Left hindlimb (tissue), 1 donor: ENCODE measurements at regions not wholly inside any gene's neighbourhood (a gene's known extent, or its start where the extent isn't known, plus 50 kb on each side); places are given as distances from the start of the nearest gene placed in this dataset.
"Not testable (repeated sequence)": the region's sequence is repeated elsewhere in the genome, so short reads cannot be mapped to it uniquely, and the experiment has no call there.

ENCODE experiments used
- DNase-seq: peaks from one replicate; pipeline ENCODE4 v3.0.0-alpha.2; 2018

DNA sequence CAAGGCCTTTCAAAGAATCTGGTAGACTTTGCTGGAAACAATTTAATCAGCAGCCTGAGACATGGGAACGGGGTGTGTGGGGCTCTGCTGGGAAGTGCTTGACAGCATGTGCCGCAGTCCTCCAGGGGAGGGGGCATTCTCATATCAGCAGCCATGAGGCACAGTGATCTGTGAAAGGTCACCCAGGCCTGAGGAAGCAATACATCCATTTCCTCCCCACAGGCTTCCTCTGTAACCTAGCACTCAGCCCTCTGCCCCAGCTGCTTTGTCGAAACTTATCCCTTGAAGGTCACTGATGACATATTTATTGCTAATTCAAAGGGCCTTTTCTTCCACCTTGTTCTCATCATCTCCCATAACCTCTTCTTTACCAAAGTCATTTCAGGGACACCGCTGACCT lies 103.3 kb downstream of the TNFAIP3 start:
- DNase-seq = no peak

DNA sequence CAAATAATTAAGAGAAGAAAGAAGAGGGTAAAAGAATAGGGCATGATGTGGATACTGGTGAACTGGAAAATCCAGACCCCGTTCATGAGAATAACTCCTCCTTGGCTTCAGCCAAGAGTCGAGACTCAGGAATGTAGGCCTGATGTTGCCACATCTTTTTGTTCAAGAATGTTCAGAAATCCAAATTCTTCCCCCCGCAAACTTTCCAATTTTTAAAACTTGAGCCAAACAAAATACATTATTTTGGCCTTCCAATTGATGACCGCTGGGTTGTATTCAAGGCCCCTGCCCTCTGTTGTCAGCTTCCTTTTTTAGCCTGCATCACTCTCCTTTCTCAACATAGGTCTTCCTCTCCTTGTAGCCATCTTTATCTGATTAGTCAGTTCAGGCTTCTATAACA lies 106.1 kb downstream of the TNFAIP3 start:
- no peak for DNase-seq

DNA sequence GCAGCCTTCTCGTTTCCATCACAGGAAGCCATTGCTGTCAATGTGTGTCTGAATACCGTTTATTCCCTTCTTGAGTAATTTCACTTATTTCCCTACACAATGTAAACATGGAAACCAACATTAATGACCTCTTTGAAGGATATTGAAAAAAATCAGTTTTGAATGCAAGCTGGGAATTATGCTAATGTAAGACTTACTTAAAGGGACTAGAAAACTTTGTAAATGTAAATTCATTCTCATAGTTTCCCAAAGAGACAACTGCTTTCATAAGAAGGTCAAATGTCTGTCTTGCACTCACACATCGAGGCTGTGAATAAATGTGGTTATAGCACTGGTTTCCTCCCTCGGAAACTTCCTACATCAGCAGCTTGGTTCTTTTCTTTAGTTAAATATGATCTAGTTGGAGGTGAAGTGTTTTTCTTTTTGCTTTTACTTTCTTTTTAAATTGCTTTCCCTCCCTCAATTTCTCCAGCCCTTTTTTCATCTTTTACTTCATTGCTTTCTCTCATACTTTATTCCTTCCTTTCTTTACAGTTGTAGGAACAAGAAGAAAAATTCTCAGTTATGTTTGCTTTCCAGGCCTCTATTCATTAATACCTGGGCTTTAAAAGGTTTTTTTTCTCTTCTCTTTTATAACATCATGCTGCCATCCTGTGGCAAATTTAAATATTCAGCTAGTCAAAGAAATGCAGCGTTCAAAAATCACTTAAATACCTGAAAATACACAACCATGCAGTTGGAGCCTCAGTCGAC lies 108.3 kb downstream of the TNFAIP3 start:
- DNase-seq = no peak

DNA sequence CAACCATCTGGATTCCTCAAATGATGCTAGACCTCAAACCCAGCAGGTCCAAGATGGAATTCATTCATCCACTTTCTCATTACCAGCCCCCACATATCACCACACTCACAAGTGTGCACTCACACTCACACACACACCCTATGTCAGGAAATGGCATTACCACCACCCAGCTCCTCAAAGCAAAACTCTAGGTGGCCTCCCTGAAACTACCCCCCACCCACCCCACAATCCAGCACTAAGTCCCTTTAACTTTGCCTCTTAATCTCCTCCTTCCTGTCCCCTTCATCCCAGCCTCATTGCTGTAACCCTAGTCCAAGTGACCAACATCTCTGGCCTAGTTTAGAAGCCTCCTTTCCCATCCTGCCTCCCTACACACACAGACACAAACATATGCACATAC lies 109.4 kb downstream of the TNFAIP3 start:
- DNase-seq = no peak

DNA sequence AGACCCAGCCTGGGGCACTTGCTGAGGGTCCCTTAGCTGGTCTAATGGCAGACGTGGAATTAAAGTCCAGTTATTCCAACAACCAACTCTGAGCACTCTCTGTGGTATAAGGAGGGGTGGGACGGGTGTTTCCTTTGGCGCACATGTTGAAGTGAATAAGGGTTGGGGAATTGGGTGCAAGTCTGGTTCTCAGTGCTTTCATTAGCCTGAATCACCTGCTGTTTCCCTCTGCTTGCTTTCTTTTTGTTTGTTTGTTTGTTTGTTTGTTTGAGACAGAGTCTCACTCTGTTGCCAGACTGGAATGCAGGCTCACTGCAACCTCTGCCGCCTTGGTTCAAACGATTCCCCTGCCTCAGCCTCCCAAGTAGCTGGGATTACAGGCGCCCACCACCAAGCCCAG lies 110.1 kb downstream of the TNFAIP3 start:
- DNase-seq = no peak

DNA sequence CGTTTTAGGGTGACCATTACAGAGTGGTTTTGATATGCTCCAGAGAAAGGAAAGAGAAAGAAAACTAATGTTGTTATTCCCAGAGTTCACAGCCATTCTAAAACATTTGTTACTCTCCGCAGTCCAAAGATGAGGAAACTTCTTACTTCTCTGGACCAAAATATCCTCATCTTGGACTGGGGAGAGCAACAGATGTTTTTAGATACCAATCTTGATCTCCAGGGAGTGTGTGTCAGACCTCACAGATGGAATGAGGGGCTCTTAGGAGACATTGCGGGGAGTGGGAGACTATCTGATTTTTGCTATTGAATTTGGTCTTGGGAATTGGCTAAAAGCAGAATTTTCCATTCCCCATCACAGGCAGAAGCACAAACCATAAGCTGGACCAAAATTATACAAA lies 110.8 kb downstream of the TNFAIP3 start:
- no peak for DNase-seq

DNA sequence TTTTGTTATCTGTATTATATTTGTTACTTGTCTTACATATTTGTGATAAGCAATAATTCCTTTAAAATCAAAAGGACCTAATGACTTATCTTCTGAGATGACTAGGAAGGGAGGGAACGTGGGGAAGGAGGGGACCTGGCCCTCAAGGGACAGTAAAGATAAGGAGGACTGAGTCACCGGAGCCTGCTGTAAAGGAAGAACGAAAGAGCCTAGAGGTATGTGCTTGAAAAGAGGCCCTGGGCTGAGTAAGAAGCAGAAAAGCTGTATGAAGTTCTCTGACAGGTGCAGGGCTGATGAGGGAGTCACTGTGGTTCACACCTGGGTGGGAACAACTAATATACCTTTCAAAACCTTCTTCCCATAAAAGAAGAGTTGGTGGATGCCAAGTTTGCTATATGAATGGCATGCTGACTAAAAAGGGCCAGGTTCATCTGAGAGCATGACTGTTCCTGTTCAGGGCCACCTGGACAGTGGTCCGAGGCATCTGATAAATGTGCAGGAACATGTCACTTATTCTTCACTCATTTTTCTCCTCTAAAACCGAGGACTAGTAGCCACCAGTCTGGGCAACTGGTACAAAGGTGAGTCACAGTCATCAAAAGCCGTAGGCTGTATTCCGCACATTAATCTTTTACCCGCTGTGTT lies 111.3 kb downstream of the TNFAIP3 start:
- DNase-seq = no peak

DNA sequence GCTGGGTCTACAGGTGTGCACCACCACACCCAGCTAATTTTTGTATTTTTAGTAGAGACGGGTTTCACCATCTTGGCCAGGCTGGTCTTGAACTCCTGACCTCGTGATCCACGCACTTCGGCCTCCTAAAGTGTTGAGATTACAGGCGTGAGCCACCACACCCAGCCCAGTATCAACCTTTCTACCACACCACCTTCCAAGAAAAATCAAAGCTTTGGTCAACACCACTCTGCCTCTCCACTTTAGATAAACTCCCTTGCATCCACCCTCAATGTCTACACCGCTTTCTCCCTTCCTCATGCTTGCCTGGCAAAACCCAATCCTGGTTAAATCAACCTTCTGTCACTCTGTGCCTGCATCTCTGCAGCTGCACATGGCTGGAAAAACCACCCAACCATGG lies 112.2 kb downstream of the TNFAIP3 start:
- not testable (repeated sequence) for DNase-seq

DNA sequence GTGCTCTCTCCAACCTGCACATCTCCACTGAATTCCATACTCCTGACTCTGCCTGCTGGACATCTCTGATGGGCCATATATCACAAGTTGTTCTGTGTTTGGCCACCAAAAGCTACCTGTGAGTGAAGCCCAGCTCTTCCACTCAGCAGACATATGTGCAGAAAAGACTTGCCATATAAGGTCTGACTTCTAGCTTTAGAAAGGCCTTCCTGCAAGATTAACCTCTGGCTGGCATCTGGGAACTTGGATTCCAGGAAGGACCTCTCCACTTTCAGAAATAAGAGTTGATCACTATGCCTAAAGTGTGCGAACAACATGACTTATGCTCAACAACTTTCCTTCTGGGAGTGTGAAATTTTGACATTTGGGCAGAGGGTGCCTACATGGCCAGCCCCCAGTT lies 113.7 kb downstream of the TNFAIP3 start:
- DNase-seq = no peak

DNA sequence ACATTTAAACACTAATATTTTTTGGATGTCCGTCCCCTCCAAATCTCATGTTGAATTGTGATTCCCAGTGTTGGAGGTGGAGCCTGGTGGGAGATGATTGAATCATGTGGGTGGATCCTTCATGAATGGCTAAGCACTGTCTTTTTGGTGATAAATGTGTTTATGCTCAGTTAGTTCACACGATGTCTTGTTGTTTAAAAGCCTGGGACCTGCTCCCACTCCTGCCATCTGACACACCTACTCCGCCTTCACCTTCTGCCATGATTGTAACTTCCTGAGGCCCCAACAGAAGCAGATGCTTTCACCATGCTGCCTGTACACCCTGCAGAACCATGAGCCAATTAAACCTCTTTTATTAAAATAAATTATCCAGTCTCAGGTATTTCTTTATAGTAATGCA lies 114.7 kb downstream of the TNFAIP3 start:
- DNase-seq = no peak

DNA sequence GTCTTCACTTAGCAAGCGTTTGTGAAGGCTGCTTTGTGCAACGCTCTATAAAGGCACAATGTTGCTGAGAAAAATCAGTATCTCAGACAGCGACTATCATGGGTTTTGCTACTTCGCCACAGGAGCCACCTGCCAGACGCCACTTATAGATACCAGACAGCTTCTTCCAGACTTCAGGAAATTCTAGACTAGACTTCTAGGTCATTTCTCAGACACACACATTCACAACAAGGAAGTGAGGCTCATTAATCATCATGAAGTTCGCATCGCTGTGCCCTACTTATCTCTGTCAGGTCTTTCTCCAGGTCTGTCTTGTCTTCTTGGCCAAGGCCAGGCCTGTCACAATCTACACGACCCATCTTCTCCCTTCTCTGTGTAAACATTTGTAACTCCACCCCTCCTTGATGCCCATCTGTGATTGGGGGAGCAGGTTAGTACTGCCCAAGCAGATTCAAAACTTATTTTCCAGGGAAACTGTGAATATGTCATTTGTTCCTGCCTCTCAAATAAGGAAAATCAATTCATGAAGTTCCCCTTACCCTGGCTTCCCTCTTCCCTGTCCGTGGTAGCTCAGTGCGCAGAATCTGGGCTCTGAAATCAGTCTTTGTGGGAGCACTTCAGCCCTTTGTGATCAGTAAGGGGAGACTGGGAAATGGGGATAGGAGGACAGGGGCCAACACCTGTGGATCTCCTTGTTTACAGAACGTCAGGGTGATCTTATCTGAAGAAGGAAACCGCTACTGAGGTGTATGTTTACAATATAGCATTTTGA lies 115.5 kb downstream of the TNFAIP3 start:
- no peak for DNase-seq

DNA sequence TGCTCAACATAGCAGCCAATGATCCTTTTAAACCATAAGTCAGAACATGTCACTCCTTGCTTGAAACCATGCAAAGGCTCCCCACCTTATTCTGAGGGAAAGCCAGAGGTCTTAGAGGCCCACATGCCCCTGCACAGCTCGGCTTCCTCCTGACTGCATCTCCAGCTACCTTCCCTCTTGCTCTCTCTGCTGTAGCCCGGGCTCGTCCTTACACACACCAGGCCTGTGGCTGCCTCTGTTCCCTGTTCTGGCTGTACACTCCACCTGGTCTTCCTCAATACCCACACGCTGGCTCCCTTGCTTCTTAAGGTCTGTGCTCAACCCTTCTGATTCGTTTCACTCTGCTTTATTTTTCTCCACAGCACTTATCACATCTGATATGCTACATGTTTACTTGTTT lies 116.2 kb downstream of the TNFAIP3 start:
- DNase-seq = no peak

DNA sequence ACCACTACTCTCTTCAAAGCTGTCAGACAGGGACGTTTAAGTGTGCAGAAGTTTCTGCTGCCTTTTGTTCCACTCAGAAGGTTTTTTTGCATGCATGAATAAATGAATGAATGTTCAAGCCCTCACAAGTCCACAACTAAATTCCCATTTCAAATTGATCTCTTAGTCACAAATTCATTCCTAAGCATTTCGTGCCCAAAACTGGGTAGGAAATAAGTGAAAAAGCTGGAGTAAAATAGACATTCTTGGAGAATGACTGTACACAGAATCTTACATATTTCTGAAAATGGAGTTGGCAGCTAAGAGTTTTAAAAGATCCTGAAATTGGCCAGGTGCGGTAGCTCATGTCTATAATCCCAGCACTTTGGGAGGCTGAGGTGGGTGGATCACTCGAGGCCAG lies 117.6 kb downstream of the PERP start:
- no peak for DNase-seq

DNA sequence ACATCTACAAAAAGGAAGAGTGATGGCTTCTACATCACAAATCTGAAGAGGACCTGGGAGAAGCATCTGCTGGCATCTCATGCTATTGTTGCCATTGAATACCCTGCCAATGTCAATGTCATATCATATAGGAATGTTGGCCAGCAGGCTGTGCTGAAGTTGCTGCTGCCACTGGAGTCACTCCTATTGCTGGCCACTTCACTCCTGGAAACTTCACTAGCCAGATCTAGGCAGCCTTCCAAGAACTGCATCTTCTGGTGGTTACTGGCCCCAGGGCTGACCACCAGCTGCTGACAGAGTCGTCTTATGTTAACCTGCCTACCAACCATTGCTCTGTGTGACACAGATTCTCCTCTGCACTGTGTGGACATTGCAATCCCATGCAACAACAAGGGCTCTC lies 111.8 kb downstream of the PERP start:
- DNase-seq = no peak

DNA sequence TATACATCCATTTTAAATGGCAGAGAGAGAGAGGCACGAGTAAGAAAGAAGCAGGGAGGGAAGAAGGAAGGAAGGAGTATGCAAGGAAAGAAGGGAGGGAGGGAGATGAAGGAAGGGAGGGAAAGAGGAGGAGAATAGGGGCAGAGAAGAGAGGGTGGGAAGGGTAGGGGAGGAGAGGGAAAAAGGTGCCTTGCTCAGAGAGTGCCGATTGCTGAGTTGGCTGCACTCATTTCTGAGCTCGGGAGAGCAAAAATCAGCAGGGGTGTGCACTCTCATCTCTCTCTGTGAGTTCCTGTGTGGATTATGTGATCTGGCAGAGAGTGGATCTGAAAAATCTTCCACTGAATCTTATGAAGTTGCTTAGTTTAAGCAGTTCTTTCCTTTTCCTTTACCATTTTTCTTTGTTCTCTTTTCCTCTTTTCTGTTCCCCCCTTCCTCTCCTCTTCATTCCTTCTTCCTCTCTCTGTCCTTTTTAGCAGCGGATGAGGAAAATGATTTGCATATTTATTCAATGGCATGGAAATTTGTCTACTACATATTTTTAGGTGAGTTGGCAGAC lies 108.7 kb downstream of the PERP start:
- DNase-seq = no peak

DNA sequence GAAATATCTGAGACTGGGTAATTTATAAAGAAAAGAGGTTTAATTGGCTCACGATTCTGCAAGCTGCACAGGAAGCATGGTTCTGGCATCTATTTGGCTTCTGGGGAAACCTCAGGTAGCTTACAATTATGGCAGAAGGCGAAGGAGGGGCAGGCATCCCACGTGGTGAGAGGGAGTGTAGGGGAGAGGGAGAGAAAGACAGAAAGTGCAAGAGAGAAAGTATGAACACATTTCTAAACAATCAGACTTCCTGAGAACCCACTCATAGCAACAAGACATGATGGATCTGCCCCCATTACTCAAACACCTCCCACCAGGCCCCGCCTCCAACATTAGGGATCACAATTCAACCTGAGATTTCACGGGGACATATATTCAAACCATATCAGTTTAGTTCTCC lies 107.4 kb downstream of the PERP start:
- no peak for DNase-seq

DNA sequence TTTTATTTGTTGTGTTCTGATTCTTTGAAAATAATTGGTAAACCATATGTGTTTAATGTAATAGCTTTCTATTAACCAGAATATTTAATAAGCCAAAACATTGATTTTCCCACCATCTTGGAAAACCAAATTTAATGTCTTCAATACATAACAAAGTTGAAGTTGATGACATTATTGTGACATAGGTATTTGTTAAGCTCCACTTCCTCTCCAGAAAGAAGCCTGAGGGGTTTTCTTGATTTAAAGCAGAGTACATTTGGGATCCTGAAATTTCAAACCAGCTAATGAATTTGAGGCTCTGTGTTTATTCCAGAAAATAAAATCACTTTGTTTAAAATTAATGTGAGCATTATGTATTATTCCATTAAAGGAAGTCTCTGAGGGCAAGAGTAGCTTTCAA lies 106.3 kb downstream of the PERP start:
- no peak for DNase-seq

DNA sequence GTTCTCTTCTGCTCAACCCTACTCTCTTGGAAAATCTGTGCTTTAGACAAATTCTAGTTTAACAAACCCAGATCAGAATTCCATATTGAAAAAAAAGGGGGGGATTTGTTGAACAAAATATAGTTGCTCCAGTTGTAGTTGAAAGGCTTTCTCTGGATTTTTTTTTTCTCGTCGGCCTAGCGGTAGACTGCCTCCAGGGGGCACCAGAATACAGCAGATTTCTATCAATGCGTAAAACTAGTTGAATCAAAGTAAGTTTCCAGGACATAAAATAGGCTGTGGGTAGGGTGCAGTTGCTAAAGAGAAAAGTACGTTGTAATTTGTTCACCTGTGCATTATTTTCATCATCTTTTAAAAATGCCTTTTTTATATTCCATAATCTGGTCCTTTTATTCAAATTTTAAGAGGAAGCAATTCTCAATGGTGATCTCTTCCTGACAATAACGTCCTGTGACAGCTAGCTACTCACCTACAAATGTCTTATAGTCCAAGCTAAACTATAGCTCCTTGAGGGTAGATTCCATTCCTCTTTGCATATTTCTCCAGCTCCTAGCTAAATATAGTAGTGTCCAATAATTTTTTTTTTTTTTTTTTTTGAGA lies 105.4 kb downstream of the PERP start:
- peak; percentile 60 for DNase-seq

DNA sequence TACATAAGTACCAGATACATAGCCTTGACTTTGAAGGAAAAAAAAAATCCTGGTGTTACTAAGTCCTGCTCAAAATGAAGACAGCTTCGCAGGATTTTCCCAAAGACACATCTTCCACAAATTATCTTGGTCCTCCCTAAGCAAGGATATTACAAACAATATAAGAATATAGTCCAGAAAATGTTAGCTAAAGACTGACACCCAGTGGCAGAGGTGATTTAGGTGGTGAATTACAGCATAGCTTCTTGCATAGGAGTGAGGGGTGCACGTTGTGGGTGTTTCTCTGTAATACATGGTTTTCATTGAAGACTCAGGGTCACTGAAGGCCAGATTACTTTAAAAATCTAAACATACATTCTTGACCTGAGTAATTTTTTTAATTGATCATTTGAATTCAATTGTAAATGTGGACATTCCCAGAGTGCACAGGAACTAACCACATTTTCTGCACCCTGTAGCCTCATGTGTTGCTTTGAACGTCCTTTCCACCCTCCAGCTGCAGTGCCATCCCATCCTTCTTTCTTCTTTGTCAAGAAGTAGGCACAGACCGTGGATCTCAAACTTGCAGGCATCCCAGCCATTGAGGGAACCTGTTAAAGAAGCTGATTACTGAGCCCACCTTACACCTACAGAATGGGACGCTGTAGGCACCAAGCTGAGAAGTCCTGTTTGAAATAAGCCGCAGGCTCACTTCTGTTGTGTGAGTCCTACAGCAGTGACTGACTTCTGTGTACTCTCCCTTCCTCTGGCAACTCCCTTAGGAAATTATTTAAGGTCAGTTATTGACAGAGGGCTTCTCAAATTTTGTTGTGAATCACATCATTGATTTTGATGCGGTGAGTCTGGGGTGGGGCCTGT lies 102.6 kb downstream of the PERP start:
- no peak for DNase-seq

DNA sequence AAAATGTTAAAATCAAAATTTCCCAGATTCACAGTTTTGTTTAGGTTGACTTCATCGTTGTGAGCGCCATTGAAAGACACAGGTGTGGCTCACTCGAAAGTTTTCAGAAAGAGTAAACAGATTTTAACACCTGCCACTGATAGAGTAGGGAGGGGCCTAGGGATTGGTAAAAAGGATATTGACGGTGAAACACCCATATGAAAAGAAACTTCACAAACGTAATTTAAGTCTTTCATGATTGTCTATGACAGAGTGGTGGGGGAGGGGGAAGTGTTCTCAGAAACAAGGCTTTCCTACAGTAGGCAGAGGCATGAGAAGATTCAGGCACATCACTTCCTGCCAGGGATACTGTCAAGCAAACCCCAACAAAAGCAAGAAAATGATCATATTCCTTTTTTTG lies 101.4 kb downstream of the PERP start:
- DNase-seq = no peak

DNA sequence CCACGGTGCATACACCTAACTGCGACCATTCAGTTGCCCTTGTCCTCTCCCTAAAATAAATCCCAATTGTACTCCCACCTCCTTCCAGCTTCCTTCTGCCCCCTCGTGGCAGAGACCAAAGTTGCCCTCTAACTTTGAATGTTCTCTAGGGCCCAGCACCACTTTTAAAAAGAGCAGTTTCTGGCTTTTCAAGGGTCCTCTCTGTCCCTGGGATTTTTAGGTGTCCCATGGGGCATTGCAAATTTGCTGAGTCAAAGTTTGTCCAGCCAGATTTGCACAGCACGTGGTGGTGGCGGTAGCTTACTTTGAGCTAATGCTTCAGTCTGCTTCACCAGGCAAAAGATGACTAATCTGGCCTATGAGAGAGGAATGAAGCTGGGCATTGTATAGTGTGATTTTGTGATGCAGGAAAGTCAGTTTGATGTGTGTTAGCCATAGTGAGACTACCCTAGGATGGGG lies 100.2 kb downstream of the PERP start:
- no peak for DNase-seq

DNA sequence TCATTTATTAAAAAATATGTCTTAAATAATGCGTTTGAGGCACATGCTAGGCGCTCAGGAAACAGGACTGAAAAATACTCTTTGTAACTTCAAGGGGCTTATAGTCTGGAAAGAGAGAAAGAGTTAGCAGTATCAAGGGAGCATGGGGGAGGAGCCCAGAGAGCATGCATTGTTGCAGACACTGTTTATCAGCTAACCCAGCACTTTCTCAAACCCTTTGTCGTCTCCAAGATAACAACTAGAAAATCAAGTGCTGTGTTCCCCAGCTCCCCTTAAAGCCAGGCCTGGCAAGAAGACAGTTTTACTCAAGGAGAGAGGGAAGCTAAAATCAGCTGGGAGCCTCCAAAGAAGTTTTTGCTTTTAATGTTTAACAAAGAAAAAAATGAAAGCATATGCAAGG lies 98.4 kb downstream of the PERP start:
- no peak for DNase-seq
